SK-N-SH (cell line): ENCODE measurements at regions not wholly inside any gene's neighbourhood (a gene's known extent, or its start where the extent isn't known, plus 50 kb on each side); places are given as distances from the start of the nearest gene placed in this dataset.

Experiments used
- CTCF ChIA-PET: fragments of 300-600, 350-600 bp; formaldehyde crosslinking; extraction: SDS; loops from one replicate; lab custom pipeline; 2021; lab: Yijun Ruan, JAX
- POLR2A ChIA-PET: fragments of 350-600 bp; sonication (Branson Sonifier 250); formaldehyde crosslinking; extraction: SDS; loops from one replicate; lab custom pipeline; 2020; ENCODE audit warnings: antibody characterized with exemption, inconsistent platforms; lab: Yijun Ruan, JAX
- DNase-seq: peaks from one replicate; pipeline ENCODE4 v3.0.0; 2012
- H2AFZ ChIP-seq: fragments of 200-600 bp; sonication (generic); 2 replicates; pipeline ENCODE4 v1.8.1; 2016; ENCODE audit warnings: antibody characterized with exemption, mild to moderate bottlenecking, low read depth
- H3F3A ChIP-seq: fragments of 200-600 bp; sonication (generic); replicated peaks from 2 replicates; pipeline ENCODE3; 2016; ENCODE audit warnings: antibody characterized with exemption, mild to moderate bottlenecking; ENCODE audit not compliant: insufficient read depth
- H3K27ac ChIP-seq, 2 experiments: fragments of 200-500 bp in 1 of 2; fragments of 200-600 bp in 1 of 2; sonication (Bioruptor generic) in 1 of 2; sonication (generic), shearing (Covaris generic) in 1 of 2; 2 replicates each; pipeline versions ENCODE4 v1.5.1 to v1.6.1; 2014 to 2016; ENCODE audit warnings: low read depth in 2 of 2, inconsistent platforms in 1 of 2, low read length in 1 of 2, mild to moderate bottlenecking in 1 of 2, mixed read lengths in 1 of 2
- H3K27me3 ChIP-seq: fragments of 200-600 bp; sonication (generic), shearing (Covaris generic); 2 replicates; pipeline ENCODE4 v1.6.1; 2016; ENCODE audit warnings: mixed run types; ENCODE audit not compliant: insufficient read depth
- H3K36me3 ChIP-seq, 2 experiments: fragments of 200-500 bp in 1 of 2; fragments of 200-600 bp in 1 of 2; sonication (Bioruptor generic) in 1 of 2; sonication (generic) in 1 of 2; replicated peaks in 1 of 2; 2 replicates each; pipeline versions ENCODE3 to v1.5.1; 2014 to 2016; ENCODE audit warnings: low read length in 1 of 2, mild to moderate bottlenecking in 1 of 2; ENCODE audit not compliant: insufficient read depth in 2 of 2, control insufficient read depth in 1 of 2
- H3K4me1 ChIP-seq, 2 experiments: fragments of 200-500 bp in 1 of 2; fragments of 200-600 bp in 1 of 2; sonication (Bioruptor generic) in 1 of 2; sonication (generic), shearing (Covaris generic) in 1 of 2; 2 replicates each; pipeline versions ENCODE4 v1.5.1 to v1.6.1; 2014 to 2016; ENCODE audit warnings: low read depth in 1 of 2, low read length in 1 of 2, mixed run types in 1 of 2; ENCODE audit not compliant: insufficient read depth in 2 of 2, control insufficient read depth in 1 of 2
- H3K4me2 ChIP-seq: fragments of 200-600 bp; sonication (generic), shearing (Covaris generic); 2 replicates; pipeline ENCODE4 v1.6.1; 2017; ENCODE audit warnings: mixed run types
- H3K4me3 ChIP-seq, 2 experiments: fragments of 200-500 bp in 1 of 2; fragments of 200-600 bp in 1 of 2; sonication (Bioruptor generic) in 1 of 2; sonication (generic), shearing (Covaris generic) in 1 of 2; 2 replicates each; pipeline versions ENCODE4 v1.5.1 to v1.8.1; 2014 to 2016; ENCODE audit warnings: low read depth in 2 of 2, inconsistent platforms in 1 of 2, low read length in 1 of 2, mild to moderate bottlenecking in 1 of 2, mixed read lengths in 1 of 2, moderate library complexity in 1 of 2
- H3K79me2 ChIP-seq: fragments of 200-600 bp; sonication (generic); 2 replicates; pipeline ENCODE4 v1.8.1; 2017; ENCODE audit warnings: mild to moderate bottlenecking; ENCODE audit not compliant: insufficient read depth
- H3K9ac ChIP-seq: fragments of 200-600 bp; sonication (generic); 2 replicates; pipeline ENCODE4 v1.6.1; 2017; ENCODE audit warnings: mixed run types
- H3K9me2 ChIP-seq: fragments of 200-600 bp; sonication (generic); 2 replicates; pipeline ENCODE4 v1.6.1; 2017; ENCODE audit warnings: mixed run types
- H3K9me3 ChIP-seq: fragments of 200-600 bp; sonication (generic); 2 replicates; pipeline ENCODE4 v1.6.1; 2017; ENCODE audit warnings: mixed run types, mild to moderate bottlenecking, moderate library complexity
- H4K20me1 ChIP-seq: fragments of 200-600 bp; sonication (generic); 2 replicates; pipeline ENCODE4 v1.6.1; 2017; ENCODE audit warnings: mild to moderate bottlenecking, mixed run types; ENCODE audit not compliant: insufficient read depth
- EP300 ChIP-seq, 2 experiments: IDR thresholded peaks; 2 replicates each; pipeline versions ENCODE4 v1.4.0 to v1.6.1; 2012; ENCODE audit warnings: borderline replicate concordance in 1 of 2, low read depth in 1 of 2, low read length in 1 of 2
- FOXJ3 ChIP-seq: sonication (generic); formaldehyde crosslinking; IDR thresholded peaks from 2 replicates; pipeline ENCODE4 v1.5.1; 2020; ENCODE audit warnings: mild to moderate bottlenecking, missing genetic modification reagents
- GABPA ChIP-seq: IDR thresholded peaks from 2 replicates; pipeline ENCODE4 v1.4.0; 2012; ENCODE audit warnings: low read depth, mild to moderate bottlenecking
- MAX ChIP-seq: IDR thresholded peaks from 2 replicates; pipeline ENCODE4 v1.4.0; 2012; ENCODE audit warnings: low read depth
- MEF2A ChIP-seq: IDR thresholded peaks from 2 replicates; pipeline ENCODE4 v1.4.0; 2012; ENCODE audit warnings: low read depth, borderline replicate concordance
- MXI1 ChIP-seq: IDR thresholded peaks from 2 replicates; pipeline ENCODE4 v1.6.1; 2012; ENCODE audit warnings: mild to moderate bottlenecking, low read depth, low read length, improper control_type of control experiment
- NFIC ChIP-seq: IDR thresholded peaks from 2 replicates; pipeline ENCODE4 v1.4.0; 2012; ENCODE audit warnings: borderline replicate concordance
- POLR2AphosphoS5 ChIP-seq: IDR thresholded peaks from 2 replicates; pipeline ENCODE4 v1.6.1; 2012; ENCODE audit warnings: low read depth, low read length
- RAD21 ChIP-seq: IDR thresholded peaks from 2 replicates; pipeline ENCODE4 v1.6.1; 2012; ENCODE audit warnings: mild to moderate bottlenecking, low read length
- RXRA ChIP-seq: IDR thresholded peaks from 2 replicates; pipeline ENCODE4 v1.4.0; 2012; ENCODE audit warnings: low read depth, mild to moderate bottlenecking, borderline replicate concordance
- TAF1 ChIP-seq: IDR thresholded peaks from 2 replicates; pipeline ENCODE4 v1.6.1; 2012; ENCODE audit warnings: low read depth, mild to moderate bottlenecking, low read length, moderate library complexity, borderline replicate concordance
- TEAD4 ChIP-seq: IDR thresholded peaks from 2 replicates; pipeline ENCODE4 v1.4.0; 2012; ENCODE audit warnings: mild to moderate bottlenecking, borderline replicate concordance; ENCODE audit not compliant: insufficient read depth
- YY1 ChIP-seq: IDR thresholded peaks from 2 replicates; pipeline ENCODE4 v1.4.0; 2012; ENCODE audit warnings: low read depth, mild to moderate bottlenecking
- WGBS: methylation state at CpG from one replicate; pipeline ENCODE4 v1.1.6; 2017; ENCODE audit warnings: low lambda C conversion rate; 5-methylcytosine and 5-hydroxymethylcytosine counted together
- TF ChIP-seq, protein P1 (sequence below): IDR thresholded peaks from 2 replicates; pipeline ENCODE4 v1.4.0; 2012; ENCODE audit warnings: low read depth, borderline replicate concordance

DNA sequence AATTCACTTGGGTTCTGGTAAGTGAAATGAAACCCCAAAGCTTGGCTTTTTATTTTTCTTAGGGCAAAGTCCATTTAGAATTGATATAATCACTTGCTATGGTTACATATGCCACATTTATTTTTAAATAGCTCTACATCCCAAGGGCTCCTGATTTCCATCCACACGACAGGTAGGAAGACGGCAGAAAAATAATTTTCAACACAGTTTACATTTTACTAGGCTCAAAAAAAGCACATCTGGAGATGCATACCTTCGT, 95.0 kb upstream of the EFNA5 start:
- H3K36me3 ChIP-seq: no peaks in the 10 kb centered on the region
- WGBS: 62% methylated on average over 3 of the region's 3 CpGs
- H3K4me1 ChIP-seq: no peaks in the 10 kb centered on the region
- no peak for DNase-seq
- H3K27ac ChIP-seq: no peak overlapping the region
- H3K79me2 ChIP-seq: no peaks in the 10 kb centered on the region
- no peaks in the 10 kb centered on the region for H3F3A ChIP-seq
- no peak overlapping the region for H3K4me3 ChIP-seq
- no peaks in the 10 kb centered on the region for H3K9me2 ChIP-seq
- TF ChIP-seq RAD21 (no peak), GABPA (no peak), TEAD4 (no peak), EP300 (IDR thresholded peaks at IDR 0.05; ENCODE audit: borderline replicate concordance in 1 of 2, low read depth in 1 of 2, low read length in 1 of 2) (no peak), MAX (no peak), MXI1 (no peak)
- ChIA-PET CTCF (no interaction called here), POLR2A (no interaction called here)
- no peak overlapping the region for H2AFZ ChIP-seq
- H3K9me3 ChIP-seq: no peaks in the 10 kb centered on the region
- no peaks in the 10 kb centered on the region for H4K20me1 ChIP-seq
- H3K27me3 ChIP-seq: no peaks in the 10 kb centered on the region
- H3K4me2 ChIP-seq: no peak overlapping the region
- H3K9ac ChIP-seq: no peak overlapping the region

- DNase-seq: no peak
- Histone ChIP-seq H2AFZ (no peak overlapping the region), H3K9ac (no peak overlapping the region), H3K27me3 (no peaks in the 10 kb centered on the region), H3K9me3 (no peaks in the 10 kb centered on the region), H3K27ac (no peak overlapping the region), H4K20me1 (no peaks in the 10 kb centered on the region), H3K36me3 (no peaks in the 10 kb centered on the region), H3K79me2 (no peaks in the 10 kb centered on the region), H3K4me3 (no peak overlapping the region), H3K9me2 (no peaks in the 10 kb centered on the region), H3K4me2 (no peak overlapping the region), H3F3A (no peaks in the 10 kb centered on the region), H3K4me1 (no peaks in the 10 kb centered on the region)
- TF ChIP-seq NFIC (no peak), EP300 (IDR thresholded peaks at IDR 0.05; ENCODE audit: borderline replicate concordance in 1 of 2, low read depth in 1 of 2, low read length in 1 of 2) (no peak), RXRA (no peak), TAF1 (no peak), MEF2A (no peak), YY1 (no peak), POLR2AphosphoS5 (no peak), FOXJ3 (CRISPR knock-in tag) (no peak)
- TF ChIP-seq, protein P1, sequence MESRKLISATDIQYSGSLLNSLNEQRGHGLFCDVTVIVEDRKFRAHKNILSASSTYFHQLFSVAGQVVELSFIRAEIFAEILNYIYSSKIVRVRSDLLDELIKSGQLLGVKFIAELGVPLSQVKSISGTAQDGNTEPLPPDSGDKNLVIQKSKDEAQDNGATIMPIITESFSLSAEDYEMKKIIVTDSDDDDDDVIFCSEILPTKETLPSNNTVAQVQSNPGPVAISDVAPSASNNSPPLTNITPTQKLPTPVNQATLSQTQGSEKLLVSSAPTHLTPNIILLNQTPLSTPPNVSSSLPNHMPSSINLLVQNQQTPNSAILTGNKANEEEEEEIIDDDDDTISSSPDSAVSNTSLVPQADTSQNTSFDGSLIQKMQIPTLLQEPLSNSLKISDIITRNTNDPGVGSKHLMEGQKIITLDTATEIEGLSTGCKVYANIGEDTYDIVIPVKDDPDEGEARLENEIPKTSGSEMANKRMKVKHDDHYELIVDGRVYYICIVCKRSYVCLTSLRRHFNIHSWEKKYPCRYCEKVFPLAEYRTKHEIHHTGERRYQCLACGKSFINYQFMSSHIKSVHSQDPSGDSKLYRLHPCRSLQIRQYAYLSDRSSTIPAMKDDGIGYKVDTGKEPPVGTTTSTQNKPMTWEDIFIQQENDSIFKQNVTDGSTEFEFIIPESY: no peak
- ChIA-PET POLR2A (no interaction called here), CTCF (no interaction called here)
- 74% methylated on average over 9 of the region's 9 CpGs for WGBS
Measured at GRCh38 chr5:107764976-107765804, 94.5 kb upstream of the EFNA5 start.
